HG03565 (cell line): ENCODE measurements at regions not wholly inside any gene's neighbourhood (a gene's known extent, or its start where the extent isn't known, plus 50 kb on each side); places are given as distances from the start of the nearest gene placed in this dataset.
"Not testable (repeated sequence)": the region's sequence is repeated elsewhere in the genome, so short reads cannot be mapped to it uniquely, and the experiment has no call there.

Experiments
- ATAC-seq: cut with Tn5 transposase; IDR thresholded peaks from one replicate; pipeline ENCODE4 v1.9.1; 2021; ENCODE audit warnings: mild to moderate bottlenecking, moderate library complexity; ENCODE audit not compliant: unreplicated experiment

DNA sequence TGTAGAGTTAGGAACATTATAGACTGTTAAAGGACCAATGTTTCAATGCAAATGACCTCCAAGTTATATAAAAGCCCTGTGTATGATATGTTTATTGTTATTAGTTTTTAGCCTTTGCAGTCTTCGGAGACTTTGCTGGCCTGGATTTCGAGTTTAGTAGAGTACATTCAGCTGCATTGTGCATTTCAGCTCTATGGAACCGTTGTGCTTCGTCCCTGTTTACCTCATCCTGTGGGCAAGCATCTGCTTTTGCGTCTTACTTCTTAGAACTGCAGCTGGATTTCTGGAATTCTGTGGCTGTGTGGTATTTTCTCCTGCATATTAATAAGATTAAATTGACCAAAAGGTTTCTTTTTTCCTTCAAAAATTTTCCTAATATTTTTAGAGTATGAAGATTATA, 138.6 kb downstream of the KCNRG start:
- ATAC-seq, result no peak

DNA sequence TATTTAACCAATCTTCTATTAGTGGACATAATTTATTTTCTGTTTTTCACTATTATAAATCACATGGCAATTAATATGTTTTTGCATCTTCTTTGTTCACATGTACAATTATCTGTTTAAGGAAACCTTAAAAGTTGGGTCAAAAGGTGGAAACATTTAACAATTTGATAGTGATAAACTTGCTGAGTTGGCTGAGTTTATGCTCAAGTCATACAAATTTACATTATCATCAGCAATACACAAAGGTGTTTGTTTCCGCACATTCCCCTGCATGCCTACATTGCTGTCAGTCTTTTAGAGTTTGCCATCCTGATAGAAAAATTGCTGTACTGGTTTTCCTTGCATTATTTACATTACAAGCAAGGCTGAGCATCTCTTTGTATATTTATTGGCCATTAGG, 139.5 kb downstream of the KCNRG start:
- no peak for ATAC-seq

DNA sequence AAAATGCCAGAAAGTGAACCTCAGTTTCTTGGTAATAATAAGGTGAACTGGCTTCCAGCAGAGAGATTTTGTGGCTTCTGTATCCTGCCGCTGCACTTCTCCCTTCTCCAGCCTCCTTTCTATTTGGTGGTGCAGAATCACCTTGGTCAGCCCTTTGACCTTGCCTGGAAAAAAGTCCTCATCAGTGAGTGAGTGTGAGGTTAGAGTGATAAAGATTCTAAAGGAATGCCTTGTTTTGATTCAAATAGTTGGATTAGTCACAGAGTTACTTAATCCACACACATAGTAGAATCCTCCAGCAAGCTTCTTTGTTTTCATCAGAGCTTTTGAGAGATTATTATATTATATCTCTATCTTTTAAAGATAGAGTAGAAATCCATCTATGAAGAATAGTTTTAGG, 140.9 kb downstream of the KCNRG start:
- no peak for ATAC-seq

DNA sequence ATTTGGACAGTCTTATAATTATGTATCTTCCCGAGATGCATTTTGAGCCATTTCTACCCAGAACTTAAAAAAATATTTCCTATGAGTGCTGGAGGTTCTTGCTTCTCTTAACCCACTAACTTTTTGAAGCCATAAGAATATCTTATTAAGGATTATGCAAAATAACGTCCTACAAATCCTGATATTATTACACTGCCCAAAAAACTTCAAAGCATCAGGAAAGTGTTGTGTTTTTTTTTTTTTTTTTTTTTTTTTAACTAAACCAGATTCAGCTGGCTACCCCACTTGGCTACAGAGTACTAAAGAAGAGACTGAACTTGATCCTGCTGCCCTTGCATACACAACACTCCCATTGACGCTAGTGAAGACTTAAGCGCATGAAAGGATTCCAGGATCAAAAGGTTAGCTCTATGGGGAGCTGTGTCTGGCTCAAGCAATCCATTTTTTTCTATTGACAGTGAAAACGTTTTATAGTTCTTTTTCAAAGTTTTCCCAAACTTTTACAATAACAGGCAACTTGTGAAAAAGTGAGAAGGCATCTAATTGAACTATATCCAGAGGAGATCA, 141.4 kb downstream of the KCNRG start:
- no peak for ATAC-seq

DNA sequence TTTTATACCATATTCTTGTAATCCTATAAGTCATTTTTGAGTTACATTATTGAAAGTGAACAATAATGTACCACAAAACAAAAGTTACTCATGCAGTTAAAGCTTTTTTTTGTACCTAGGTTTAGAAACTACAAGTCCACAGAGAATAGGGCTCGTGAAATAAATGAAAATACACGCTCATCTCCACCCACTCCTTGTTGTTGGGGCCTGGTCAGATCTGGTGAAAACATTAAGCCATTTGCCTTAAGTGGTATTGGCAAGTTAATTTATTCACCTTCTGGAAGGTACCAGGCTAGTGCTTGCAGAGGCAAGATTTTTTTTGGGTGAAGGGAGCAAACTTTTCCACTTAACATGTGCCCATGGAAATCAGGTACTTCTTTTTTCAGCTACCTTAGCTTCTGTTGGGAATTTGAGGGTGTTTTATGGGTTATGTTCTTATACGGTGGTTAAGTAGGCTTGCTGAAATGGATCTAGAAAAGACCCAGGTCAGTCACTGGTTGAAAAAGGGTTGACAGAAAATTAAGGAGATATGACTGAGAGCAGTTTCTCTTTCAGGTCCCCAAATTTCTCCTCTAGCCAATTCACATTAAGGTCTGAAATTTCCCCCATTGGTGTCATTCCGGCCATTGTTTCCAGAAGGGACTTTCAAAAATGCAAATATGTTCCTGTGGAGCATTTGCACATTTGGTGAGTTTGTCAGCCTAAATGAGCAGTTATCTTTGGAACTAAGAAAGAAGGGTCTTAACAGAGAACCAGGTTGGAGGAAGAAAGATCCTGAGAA, 143.3 kb downstream of the KCNRG start:
- ATAC-seq, result no peak

DNA sequence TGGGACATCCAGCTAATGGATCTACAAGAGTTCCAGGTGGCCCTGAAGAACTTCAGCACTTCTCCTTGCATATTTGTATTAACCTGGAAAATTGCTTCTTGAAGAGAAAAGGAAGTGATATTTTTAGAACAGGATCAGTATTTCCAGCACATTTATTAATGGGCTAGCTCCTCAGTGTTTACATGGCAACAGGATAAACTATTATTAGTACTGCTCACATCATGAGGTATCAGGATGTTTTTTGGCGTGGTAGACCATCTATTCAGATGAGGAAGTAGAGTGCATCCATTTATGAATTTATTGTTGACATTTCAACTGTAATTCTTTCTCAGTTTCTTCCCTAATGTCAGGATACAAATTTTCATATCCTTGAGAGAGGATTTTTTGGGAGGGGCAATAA, 144.4 kb downstream of the KCNRG start:
- ATAC-seq, result no peak

DNA sequence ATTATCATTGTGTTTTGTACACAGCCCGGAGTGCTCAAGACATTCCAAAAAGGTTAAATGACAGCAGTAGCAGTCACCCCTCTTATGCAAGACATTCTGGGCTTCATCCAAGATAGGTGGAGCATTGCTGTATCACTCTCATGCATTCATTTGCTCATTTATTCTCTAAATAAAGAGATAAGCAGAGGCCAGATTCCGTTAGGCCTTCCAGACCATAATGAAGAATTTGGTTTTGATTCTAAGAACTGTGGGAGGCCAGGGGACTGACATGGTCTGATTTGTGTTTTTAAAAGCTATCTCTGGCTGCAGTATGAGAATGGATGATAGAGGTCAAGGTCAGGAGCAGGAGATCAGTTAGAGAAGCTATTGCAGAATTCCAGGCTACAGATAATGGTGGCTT, 145.8 kb downstream of the KCNRG start:
- no peak for ATAC-seq

DNA sequence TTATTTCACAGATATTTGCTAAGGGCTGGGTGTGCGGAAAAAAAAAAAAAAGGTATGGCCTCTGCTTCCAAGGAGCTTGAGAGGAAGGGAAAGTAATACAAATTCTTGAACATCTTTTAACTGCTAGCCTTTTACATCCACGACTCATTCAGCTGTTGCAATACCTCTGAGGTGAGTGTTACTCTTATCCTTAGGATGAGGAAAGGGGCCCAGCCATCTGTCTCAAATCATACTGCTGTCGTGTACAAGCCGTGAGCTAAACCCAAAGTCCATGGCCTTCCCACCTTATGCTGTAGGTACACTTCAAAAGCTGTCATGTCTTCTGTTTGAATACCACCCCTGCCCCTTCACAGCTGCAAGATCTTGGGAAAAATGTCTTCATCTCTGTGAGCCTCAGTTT, 146.8 kb downstream of the KCNRG start:
- ATAC-seq, result no peak

DNA sequence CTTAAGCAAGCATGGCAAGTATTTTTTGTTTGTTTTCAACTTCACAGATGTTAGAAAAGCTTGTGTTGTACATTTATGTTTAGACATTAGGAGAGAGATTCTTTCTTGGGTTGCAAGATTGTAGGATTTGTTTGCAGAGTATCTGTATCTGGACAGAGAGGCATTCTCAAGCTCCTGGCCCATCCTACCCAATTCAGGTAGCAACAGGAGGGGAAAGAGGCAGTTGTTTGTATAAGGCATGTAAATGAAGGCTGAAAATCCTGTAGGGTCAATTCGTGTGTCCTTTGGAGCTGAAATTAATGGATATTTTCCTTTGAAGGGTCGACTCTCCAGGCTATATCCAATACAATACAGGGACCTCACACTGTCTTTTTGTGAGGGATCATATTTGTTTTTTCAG, 147.3 kb downstream of the KCNRG start:
- no peak for ATAC-seq

DNA sequence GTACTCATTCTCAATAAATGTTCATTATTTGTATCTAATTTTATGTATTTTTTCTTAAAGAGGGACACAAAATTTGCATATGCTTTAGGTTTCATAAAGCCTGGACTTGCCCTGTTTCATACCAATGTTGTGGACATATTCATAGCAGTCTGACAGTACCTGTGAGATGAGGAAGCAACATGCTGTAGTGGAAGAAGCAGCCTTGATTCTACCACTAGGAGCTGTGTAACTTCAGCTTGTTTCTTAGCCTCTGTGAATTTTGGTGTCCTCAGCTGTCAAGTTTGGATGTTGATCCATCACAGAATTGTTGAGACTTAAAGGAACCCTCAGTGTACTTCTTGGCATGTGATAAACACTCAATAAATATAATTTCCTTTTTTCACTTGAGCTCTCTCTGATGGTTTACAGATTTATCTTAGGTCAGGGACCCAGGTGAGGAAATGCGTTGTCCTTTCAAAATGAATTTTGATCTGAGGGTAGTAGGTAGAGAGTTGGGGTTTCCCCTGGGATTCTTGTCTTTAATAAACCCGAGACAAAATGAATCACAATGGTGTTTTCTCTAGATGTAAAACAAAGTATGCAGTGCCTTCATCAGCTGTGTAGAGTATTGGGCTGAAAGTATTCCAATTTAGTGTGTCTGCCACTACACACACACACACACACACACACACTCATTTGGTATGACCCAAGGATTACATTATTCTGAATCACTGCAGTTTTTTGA, 152.1 kb downstream of the KCNRG start:
- ATAC-seq, result no peak

DNA sequence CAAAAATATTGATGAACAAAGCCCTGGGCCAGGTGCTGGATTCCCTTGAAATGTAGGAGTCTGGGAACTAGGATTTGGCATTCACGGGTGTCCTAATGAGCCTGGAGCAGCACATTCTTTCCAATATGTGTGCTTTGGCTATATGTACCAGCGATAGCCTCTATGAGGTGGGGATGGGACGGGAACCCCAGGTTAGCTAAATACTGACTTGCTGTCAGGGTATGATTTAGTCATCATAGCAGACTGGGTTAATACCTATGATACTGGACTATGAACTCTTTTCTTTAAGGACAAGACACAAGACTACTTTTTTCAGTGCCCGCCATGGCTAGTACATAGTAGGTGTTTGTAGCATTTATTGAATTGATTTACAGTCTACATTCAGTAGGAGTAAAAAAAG, 152.7 kb downstream of the KCNRG start:
- ATAC-seq, result no peak

DNA sequence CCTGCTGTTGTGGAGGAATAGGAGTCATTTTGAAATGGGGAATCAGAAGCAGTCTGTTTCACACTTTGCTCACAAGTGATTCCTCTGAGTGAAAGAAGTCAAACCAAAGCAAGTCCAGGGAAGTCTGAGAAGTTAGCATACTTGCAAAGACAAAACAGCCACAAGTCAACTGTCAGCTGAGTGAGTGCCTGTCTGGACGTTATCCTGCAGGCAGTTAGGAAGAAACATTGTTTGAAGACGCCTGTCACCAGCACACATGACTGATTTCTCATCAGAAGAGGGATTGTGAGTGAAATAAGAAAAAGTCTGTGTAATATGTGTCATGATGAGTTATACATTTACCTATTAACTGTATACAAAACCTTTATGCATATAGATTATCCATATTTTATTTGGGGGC, 153.5 kb downstream of the KCNRG start:
- no peak for ATAC-seq

DNA sequence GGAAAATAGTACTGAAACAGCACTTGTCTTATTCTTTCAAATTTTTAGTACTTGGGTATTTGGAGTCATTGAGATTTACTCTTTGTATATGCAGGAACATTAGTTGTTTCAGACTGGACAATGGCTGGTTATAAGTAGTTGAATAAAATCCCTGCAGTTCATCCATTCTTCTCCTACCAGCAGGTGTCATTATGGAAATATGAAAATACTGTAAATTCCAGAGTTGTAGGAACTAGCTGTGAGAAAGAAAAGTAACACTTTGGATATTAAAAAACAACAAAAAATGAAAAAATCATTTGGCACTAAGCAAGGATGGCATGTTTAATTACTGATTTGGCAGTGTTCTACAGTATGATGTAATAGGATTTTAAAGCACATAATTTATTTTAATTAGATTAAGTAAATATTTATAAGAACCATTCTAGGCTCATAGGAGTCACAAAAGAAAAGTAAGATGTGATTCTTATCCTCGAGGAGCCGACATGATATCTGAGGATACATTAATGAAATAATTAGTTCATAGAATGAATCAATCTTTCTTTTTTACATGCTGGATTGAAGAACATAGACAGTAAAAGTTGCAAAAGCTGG, 155.3 kb downstream of the KCNRG start:
- ATAC-seq, result no peak

DNA sequence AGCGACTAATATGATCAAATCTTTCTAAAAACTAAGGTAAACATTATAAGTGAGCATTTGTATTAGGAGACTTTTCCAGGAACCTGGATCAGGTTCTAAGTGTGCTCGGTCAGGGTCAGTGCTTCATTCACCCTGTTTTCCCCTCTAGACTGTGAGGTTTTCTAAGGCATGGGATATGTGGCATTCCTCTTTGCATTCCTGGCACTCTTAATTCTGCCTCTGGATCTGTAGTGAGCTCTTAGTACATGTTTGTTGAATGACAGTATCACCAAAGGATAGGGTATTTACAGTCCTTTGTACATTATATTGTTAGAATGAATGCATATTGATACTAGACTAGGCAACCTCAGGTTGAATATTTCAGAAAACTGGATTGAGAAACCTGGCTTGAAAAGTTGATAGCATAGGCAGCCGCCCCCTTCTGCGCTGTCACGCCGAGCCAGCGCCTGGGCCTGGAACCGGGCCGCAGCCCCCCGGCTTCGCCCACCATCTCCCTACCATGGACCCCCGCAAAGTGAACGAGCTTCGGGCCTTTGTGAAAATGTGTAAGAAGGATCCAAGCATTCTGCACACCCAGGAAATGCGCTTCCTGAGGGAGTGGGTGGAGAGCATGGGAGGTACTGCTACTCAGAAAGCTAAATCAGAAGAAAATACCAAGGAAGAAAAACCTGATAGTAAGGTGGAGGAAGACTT, 156.5 kb downstream of the KCNRG start:
- ATAC-seq, result no peak

DNA sequence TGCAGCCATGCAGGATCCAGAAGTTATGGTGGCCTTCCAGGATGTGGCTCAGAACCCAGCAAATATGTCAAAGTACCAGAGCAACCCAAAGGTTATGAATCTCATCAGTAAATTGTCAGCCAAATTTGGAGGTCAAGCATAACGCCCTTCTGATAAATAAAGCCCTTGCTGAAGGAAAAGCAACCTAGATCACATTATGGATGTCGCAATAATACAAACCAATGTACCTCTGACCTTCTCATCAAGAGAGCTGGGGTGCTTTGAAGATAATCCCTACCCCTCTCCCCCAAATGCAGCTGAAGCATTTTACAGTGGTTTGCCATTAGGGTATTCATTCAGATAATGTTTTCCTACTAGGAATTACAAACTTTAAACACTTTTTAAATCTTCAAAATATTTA, 157.8 kb downstream of the KCNRG start:
- ATAC-seq, result not testable (repeated sequence)

DNA sequence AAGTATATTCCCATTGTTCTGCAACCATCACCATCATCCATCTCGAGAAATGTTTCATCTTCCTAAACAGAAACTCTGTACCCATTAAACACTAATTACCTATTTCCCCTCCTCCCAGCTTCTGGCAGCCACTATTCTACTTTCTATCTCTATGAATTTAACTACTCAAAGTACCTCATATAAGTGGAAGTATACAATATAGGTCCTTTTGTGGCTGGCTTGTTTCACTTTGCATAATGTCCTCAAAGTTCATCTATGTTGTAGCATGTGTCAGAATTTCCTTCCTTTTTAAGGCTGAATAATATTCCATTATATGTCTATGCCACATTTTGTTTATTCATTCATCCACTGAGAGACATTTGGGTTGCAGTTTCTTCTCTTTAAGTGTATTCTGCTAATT, 159.4 kb downstream of the KCNRG start:
- no peak for ATAC-seq

DNA sequence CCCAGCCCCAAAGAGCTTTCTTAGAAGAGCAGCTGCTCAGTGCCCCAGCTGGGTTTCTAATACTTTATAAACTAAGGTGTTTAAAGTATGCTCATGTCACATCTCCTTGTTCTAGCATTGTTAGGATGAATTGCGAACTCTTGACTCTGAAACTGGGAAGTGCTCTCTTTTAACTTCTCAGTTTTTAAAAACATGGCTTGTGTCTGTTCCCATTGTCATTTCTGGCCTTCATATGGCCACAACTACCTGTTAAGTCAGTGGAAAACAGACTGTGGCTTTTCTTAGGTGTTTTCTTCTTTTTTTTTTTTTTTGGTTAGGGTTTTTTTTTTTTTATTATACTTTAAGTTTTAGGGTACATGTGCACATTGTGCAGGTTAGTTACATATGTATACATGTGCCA, 164.7 kb downstream of the KCNRG start:
- ATAC-seq, result no peak

DNA sequence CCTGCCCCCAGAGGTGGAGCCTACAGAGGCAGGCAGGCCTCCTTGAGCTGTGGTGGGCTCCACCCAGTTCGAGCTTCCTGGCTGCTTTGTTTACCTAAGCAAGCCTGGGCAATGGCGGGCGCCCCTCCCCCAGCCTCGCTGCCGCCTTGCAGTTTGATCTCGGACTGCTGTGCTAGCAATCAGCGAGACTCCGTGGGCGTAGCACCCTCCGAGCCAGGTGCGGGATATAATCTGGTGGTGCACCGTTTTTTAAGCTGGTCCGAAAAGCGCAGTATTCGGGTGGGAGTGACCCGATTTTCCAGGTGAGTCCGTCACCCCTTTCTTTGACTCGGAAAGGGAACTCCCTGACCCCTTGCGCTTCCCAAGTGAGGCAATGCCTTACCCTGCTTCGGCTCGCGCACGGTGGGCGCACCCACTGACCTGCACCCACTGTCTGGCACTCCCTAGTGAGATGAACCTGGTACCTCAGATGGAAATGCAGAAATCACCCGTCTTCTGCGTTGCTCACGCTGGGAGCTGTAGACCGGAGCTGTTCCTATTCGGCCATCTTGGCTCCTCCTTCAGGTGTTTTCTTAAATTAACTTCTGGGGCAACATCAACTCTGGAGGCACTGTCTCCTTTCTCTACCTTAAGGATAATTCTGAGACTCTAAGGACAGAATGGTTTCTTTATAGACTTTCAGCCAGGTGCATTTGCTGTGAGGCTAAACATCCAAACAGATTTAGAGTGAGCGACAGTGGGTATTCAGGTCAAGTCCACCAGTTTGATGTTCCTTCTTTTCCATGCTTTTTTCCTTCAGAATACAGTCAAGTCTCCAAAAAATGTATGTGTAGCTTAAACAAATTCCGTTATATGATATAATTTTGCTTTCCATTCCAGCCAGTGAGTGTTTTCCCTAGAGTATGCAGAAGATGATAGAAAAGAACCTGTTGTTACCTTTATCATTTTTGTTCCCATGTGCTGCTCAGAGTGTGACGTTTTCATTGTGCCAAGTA, 170.8 kb downstream of the KCNRG start:
- ATAC-seq, result not testable (repeated sequence)

DNA sequence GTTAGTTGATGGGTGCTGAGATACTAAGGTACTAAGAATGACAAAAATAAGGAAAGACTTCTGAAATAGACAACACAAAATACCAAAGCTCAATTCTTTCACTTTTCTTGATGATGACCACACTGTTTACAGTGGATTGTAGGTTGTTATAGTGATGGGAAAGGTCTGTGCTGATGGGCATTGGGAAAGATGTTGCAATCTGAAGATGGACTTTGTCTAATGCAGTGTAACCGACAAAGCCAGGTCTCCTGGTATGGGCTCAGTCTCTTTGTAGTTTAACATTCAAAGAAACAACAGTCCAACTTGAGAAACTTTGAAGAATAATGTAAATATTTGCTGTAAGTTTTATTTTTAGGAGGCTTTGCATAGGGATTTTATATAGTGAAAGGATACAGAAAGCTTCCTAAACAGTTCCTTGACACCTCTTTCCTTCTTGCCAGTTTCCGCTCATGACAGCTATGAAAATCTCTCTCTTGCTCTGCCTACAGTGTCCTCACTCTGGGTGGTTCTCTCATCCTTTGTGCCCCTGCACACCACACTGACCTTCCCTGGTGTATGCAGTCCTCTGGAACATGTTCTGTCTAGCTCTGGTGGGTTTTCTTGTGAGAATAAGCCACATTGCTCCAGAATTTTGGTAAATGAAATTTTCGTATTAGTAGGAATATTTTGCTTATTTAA, 172.2 kb downstream of the KCNRG start:
- no peak for ATAC-seq

DNA sequence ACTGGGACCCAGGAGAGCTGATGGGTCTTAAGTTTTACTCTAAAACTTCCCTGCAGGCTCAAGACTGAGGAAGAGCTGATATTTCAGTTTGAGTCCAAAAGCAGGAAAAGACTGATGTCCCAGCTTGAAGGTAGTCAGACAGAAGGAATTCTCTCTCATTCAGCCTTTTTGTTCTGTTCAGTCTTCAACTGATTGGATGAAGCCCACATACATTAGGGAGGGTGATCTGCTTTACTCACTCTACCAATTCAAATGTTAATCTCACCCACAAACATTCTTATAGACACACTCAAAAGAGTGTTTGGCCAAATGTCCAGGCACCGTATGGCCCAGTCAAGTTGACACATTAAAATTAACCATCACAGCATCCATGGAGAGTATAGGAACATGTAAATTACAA, 173.5 kb downstream of the KCNRG start:
- ATAC-seq, result no peak
